H9 (cell line): ENCODE measurements at regions not wholly inside any gene's neighbourhood (a gene's known extent, or its start where the extent isn't known, plus 50 kb on each side); places are given as distances from the start of the nearest gene placed in this dataset.

ENCODE experiments used
- DNase-seq: peaks from one replicate; pipeline ENCODE4 v3.0.0-alpha.2; 2017
- H2AFZ ChIP-seq: one replicate; pipeline ENCODE4 v1.6.1; 2013; ENCODE audit warnings: mild to moderate bottlenecking, low read length, control low read depth, moderate library complexity
- H2AK5ac ChIP-seq: 2 replicates; pipeline ENCODE4 v1.6.1; 2013; ENCODE audit warnings: low read length, control low read depth, mixed read lengths; ENCODE audit not compliant: insufficient read length
- H2BK120ac ChIP-seq: one replicate; pipeline ENCODE4 v1.6.1; 2013; ENCODE audit warnings: low read depth, mild to moderate bottlenecking, low read length, control low read depth, inconsistent platforms; ENCODE audit not compliant: poor library complexity, severe bottlenecking
- H2BK12ac ChIP-seq: 2 replicates; pipeline ENCODE4 v1.6.1; 2013; ENCODE audit warnings: low read length, control low read depth, mixed read lengths, low read depth; ENCODE audit not compliant: insufficient read length
- H2BK15ac ChIP-seq: 2 replicates; pipeline ENCODE4 v1.6.1; 2013; ENCODE audit warnings: low read depth, low read length, control low read depth
- H2BK20ac ChIP-seq: one replicate; pipeline ENCODE4 v1.6.1; 2013; ENCODE audit warnings: low read depth, mild to moderate bottlenecking, low read length, control low read depth, inconsistent platforms; ENCODE audit not compliant: poor library complexity, severe bottlenecking
- H2BK5ac ChIP-seq: 2 replicates; pipeline ENCODE4 v1.6.1; 2013; ENCODE audit warnings: low read length, control low read depth, mixed read lengths; ENCODE audit not compliant: insufficient read length
- H3K14ac ChIP-seq: 2 replicates; pipeline ENCODE4 v1.6.1; 2013; ENCODE audit warnings: low read length, control low read depth; ENCODE audit not compliant: insufficient read depth
- H3K18ac ChIP-seq: 2 replicates; pipeline ENCODE4 v1.6.1; 2013; ENCODE audit warnings: low read depth, mild to moderate bottlenecking, mixed read lengths, low read length, control low read depth; ENCODE audit not compliant: insufficient read length
- H3K23ac ChIP-seq: 2 replicates; pipeline ENCODE4 v1.6.1; 2013; ENCODE audit warnings: low read length, control low read depth, mixed read lengths, low read depth; ENCODE audit not compliant: insufficient read length
- H3K23me2 ChIP-seq: 2 replicates; pipeline ENCODE4 v1.6.1; 2013; ENCODE audit warnings: low read depth, mild to moderate bottlenecking, mixed read lengths, low read length, control low read depth; ENCODE audit not compliant: insufficient read length, poor library complexity, severe bottlenecking
- H3K27ac ChIP-seq: 2 replicates; pipeline ENCODE4 v1.5.1; 2013; ENCODE audit warnings: low read length, control low read depth, mixed read lengths, low read depth; ENCODE audit not compliant: insufficient read length
- H3K27me3 ChIP-seq: 2 replicates; pipeline ENCODE4 v1.6.1; 2013; ENCODE audit warnings: low read length, control low read depth, inconsistent platforms; ENCODE audit not compliant: insufficient read depth
- H3K4ac ChIP-seq: 2 replicates; pipeline ENCODE4 v1.6.1; 2013; ENCODE audit warnings: low read depth, mild to moderate bottlenecking, control low read depth, inconsistent platforms, low read length, moderate library complexity
- H3K4me1 ChIP-seq: 2 replicates; pipeline ENCODE4 v1.6.1; 2013; ENCODE audit warnings: low read length, control low read depth, inconsistent platforms; ENCODE audit not compliant: insufficient read depth
- H3K4me2 ChIP-seq: 2 replicates; pipeline ENCODE4 v1.6.1; 2013; ENCODE audit warnings: low read length, control low read depth, mixed read lengths; ENCODE audit not compliant: insufficient read length, insufficient read depth
- H3K56ac ChIP-seq: 2 replicates; pipeline ENCODE4 v1.6.1; 2013; ENCODE audit warnings: low read depth, mild to moderate bottlenecking, mixed read lengths, low read length, control low read depth; ENCODE audit not compliant: insufficient read length
- H3K79me1 ChIP-seq: 2 replicates; pipeline ENCODE4 v1.6.1; 2013; ENCODE audit warnings: low read depth, mild to moderate bottlenecking, moderate library complexity, low read length, control low read depth, inconsistent platforms; ENCODE audit not compliant: insufficient read depth, poor library complexity, severe bottlenecking
- H3K79me2 ChIP-seq: 2 replicates; pipeline ENCODE4 v1.6.1; 2013; ENCODE audit warnings: low read length, control low read depth, inconsistent platforms; ENCODE audit not compliant: insufficient read depth
- H3K9ac ChIP-seq: 2 replicates; pipeline ENCODE4 v1.6.1; 2013; ENCODE audit warnings: low read length, control low read depth, mixed read lengths; ENCODE audit not compliant: insufficient read length; ENCODE audit errors: extremely low read depth
- H3K9me3 ChIP-seq: one replicate; pipeline ENCODE4 v1.6.1; 2013; ENCODE audit warnings: low read depth, low read length, inconsistent platforms; ENCODE audit not compliant: control insufficient read depth
- H3T11ph ChIP-seq: one replicate; pipeline ENCODE4 v1.6.1; 2013; ENCODE audit warnings: mild to moderate bottlenecking, low read length, control low read depth, inconsistent platforms
- H4K20me1 ChIP-seq: one replicate; pipeline ENCODE4 v1.6.1; 2013; ENCODE audit not compliant: control insufficient read depth, insufficient read length, insufficient read depth
- H4K5ac ChIP-seq: 2 replicates; pipeline ENCODE4 v1.6.1; 2013; ENCODE audit warnings: low read depth, mild to moderate bottlenecking, mixed read lengths, low read length, control low read depth; ENCODE audit not compliant: insufficient read length
- H4K8ac ChIP-seq: replicated peaks from 2 replicates; pipeline ENCODE4 v1.6.1; 2013; ENCODE audit warnings: low read length, control low read depth, mixed read lengths, low read depth; ENCODE audit not compliant: insufficient read length
- H4K91ac ChIP-seq: 2 replicates; pipeline ENCODE4 v1.6.1; 2013; ENCODE audit warnings: low read depth, mild to moderate bottlenecking, moderate library complexity, mixed read lengths, low read length, control low read depth; ENCODE audit not compliant: insufficient read length
- H3K27ac Mint-ChIP-seq, 3 experiments: 2 replicates in 2 of 3; 3 replicates in 1 of 3; pipeline ENCODE4 v1.8.0; 2020 to 2021; ENCODE audit warnings: mixed read lengths in 3 of 3, mild to moderate bottlenecking in 1 of 3, moderate library complexity in 1 of 3
- H3K27me3 Mint-ChIP-seq: 2 replicates; pipeline ENCODE4 v1.8.0; 2021; ENCODE audit warnings: low read depth, mild to moderate bottlenecking, moderate library complexity, mixed read lengths
- H3K36me3 Mint-ChIP-seq, 3 experiments: 2 replicates in 2 of 3; 3 replicates in 1 of 3; pipeline ENCODE4 v1.8.0; 2020 to 2021; ENCODE audit warnings: low read depth in 3 of 3, mixed read lengths in 3 of 3; ENCODE audit not compliant: insufficient read depth in 1 of 3
- H3K4me1 Mint-ChIP-seq, 2 experiments: 2 replicates each; pipeline ENCODE4 v1.8.0; 2020; ENCODE audit warnings: mixed read lengths in 2 of 2
- H3K4me3 Mint-ChIP-seq, 2 experiments: 2 replicates in 1 of 2; 3 replicates in 1 of 2; pipeline ENCODE4 v1.8.0; 2020 to 2021; ENCODE audit warnings: mild to moderate bottlenecking in 2 of 2, mixed read lengths in 2 of 2, moderate library complexity in 1 of 2
- H3K9me3 Mint-ChIP-seq, 2 experiments: 2 replicates in 1 of 2; 3 replicates in 1 of 2; pipeline ENCODE4 v1.8.0; 2020; ENCODE audit warnings: mild to moderate bottlenecking in 2 of 2, mixed read lengths in 2 of 2, moderate library complexity in 1 of 2
- CTCF ChIP-seq: fragments of 200-600 bp; sonication (generic); conservative IDR thresholded peaks from 3 replicates; pipeline ENCODE4 v1.8.0; 2021; ENCODE audit warnings: antibody characterized with exemption, mild to moderate bottlenecking
- WGBS: extraction: QIAGEN DNeasy Blood & Tissue Kit; methylation state at CpG from one replicate; pipeline ENCODE4 v1.1.7; 2013; ENCODE audit warnings: missing lambda C conversion rate, low lambda C conversion rate, mixed read lengths; ENCODE audit not compliant: insufficient read length; ENCODE audit errors: extremely low coverage; 5-methylcytosine and 5-hydroxymethylcytosine counted together

- Histone ChIP-seq H3K4me1 (no peaks in the 10 kb centered on the region), H3K79me2 (no peaks in the 10 kb centered on the region), H2BK120ac (no peak overlapping the region), H2BK12ac (no peak overlapping the region), H2BK15ac (no peak overlapping the region), H3K56ac (no peak overlapping the region), H3K18ac (no peak overlapping the region), H4K20me1 (no peaks in the 10 kb centered on the region), H3K9me3 (no peaks in the 10 kb centered on the region), H2AK5ac (no peak overlapping the region), H4K8ac (no peak overlapping the region), H3T11ph (no peak overlapping the region), H3K27me3 (no peaks in the 10 kb centered on the region), H3K14ac (no peak overlapping the region), H3K4me2 (no peak overlapping the region), H3K79me1 (no peaks in the 10 kb centered on the region), H3K9ac (no peak overlapping the region), H3K23me2 (no peaks in the 10 kb centered on the region), H3K23ac (no peak overlapping the region), H3K27ac (no peak overlapping the region), H4K5ac (no peak overlapping the region), H3K4ac (no peak overlapping the region), H2BK20ac (no peak overlapping the region), H4K91ac (no peak overlapping the region), H2BK5ac (no peak overlapping the region), H2AFZ (no peak overlapping the region)
- Mint-ChIP-seq H3K36me3 (no peaks in the 10 kb centered on the region), H3K4me1 (no peaks in the 10 kb centered on the region), H3K27me3 (no peaks in the 10 kb centered on the region), H3K9me3 (no peaks in the 10 kb centered on the region), H3K27ac (no peak overlapping the region), H3K4me3 (no peak overlapping the region)
- TF ChIP-seq CTCF = no peak
- DNase-seq = no peak
- no CpG with 5 or more reads among the region's 1 CpG for WGBS
Observed at GRCh38 chr20:41833739-41834138, 215.6 kb upstream of the CHD6 start.
